IPS DF 6.9 (cell line): ENCODE measurements at regions not wholly inside any gene's neighbourhood (a gene's known extent, or its start where the extent isn't known, plus 50 kb on each side); places are given as distances from the start of the nearest gene placed in this dataset.

ENCODE experiments used
- DNase-seq: peaks from one replicate; pipeline ENCODE4 v3.0.0-alpha.2; 2013; ENCODE audit warnings: low read depth, low spot score
- H3K27ac ChIP-seq: one replicate; pipeline ENCODE4 v1.5.1; 2013; ENCODE audit warnings: low read length, control low read depth
- H3K27me3 ChIP-seq: 2 replicates; pipeline ENCODE4 v1.6.1; 2013; ENCODE audit warnings: mild to moderate bottlenecking, low read length; ENCODE audit not compliant: control insufficient read depth, insufficient read depth
- H3K36me3 ChIP-seq: 2 replicates; pipeline ENCODE4 v1.6.1; 2013; ENCODE audit warnings: low read length; ENCODE audit not compliant: control insufficient read depth, insufficient read depth
- H3K4me1 ChIP-seq: 2 replicates; pipeline ENCODE4 v1.6.1; 2013; ENCODE audit warnings: low read length; ENCODE audit not compliant: control insufficient read depth, insufficient read depth
- H3K4me3 ChIP-seq: 2 replicates; pipeline ENCODE4 v1.5.1; 2013; ENCODE audit warnings: mild to moderate bottlenecking, low read length
- H3K9me3 ChIP-seq: 2 replicates; pipeline ENCODE4 v1.6.1; 2013; ENCODE audit warnings: low read length, inconsistent platforms; ENCODE audit not compliant: control insufficient read depth, insufficient read depth
- WGBS: extraction: QIAGEN DNeasy Blood & Tissue Kit; methylation state at CpG from one replicate; pipeline ENCODE4 v1.1.7; 2013; ENCODE audit warnings: mixed read lengths, missing lambda C conversion rate; ENCODE audit not compliant: insufficient read length, insufficient coverage; 5-methylcytosine and 5-hydroxymethylcytosine counted together

- WGBS, result no CpG with 5 or more reads among the region's 2 CpGs
- Histone ChIP-seq H3K27ac (no peak overlapping the region), H3K9me3 (no peaks in the 10 kb centered on the region), H3K4me1 (no peaks in the 10 kb centered on the region; the same call in 1 of the 2 replicates), H3K4me3 (no peak overlapping the region), H3K36me3 (no peaks in the 10 kb centered on the region), H3K27me3 (no peaks in the 10 kb centered on the region)
- DNase-seq, result no peak
These were observed 187.4 kb downstream of the TENT5A start for GRCh38 chr6:81565071-81565470.

GRCh38 chr6:81564470-81565068 lies 187.9 kb downstream of the TENT5A start:
- Histone ChIP-seq H3K27me3 (no peaks in the 10 kb centered on the region), H3K4me3 (no peak overlapping the region), H3K9me3 (no peaks in the 10 kb centered on the region), H3K36me3 (no peaks in the 10 kb centered on the region), H3K4me1 (no peaks in the 10 kb centered on the region; the same call in 1 of the 2 replicates), H3K27ac (no peak overlapping the region)
- no CpG with 5 or more reads among the region's 2 CpGs for WGBS
- DNase-seq, result no peak

- H3K9me3 ChIP-seq, result no peaks in the 10 kb centered on the region
- H3K27ac ChIP-seq, result no peak overlapping the region
- H3K36me3 ChIP-seq, result no peaks in the 10 kb centered on the region
- DNase-seq, result no peak
- WGBS, result no CpG with 5 or more reads among the region's 2 CpGs
- H3K4me1 ChIP-seq, result no peaks in the 10 kb centered on the region; the same call in 1 of the 2 replicates
- no peaks in the 10 kb centered on the region for H3K27me3 ChIP-seq
- no peak overlapping the region for H3K4me3 ChIP-seq
These were observed 190.3 kb downstream of the TENT5A start for GRCh38 chr6:81562169-81562568.

- H3K36me3 ChIP-seq, result no peaks in the 10 kb centered on the region
- H3K27me3 ChIP-seq, result no peaks in the 10 kb centered on the region
- H3K9me3 ChIP-seq, result no peaks in the 10 kb centered on the region
- no peaks in the 10 kb centered on the region; the same call in 1 of the 2 replicates for H3K4me1 ChIP-seq
- WGBS, result no CpG with 5 or more reads among the region's 2 CpGs
- H3K27ac ChIP-seq, result no peak overlapping the region
- DNase-seq, result no peak
- H3K4me3 ChIP-seq, result no peak overlapping the region
These were observed 190.8 kb downstream of the TENT5A start for GRCh38 chr6:81561731-81562130.

GRCh38 chr6:81561071-81561564 lies 191.4 kb downstream of the TENT5A start:
- no peaks in the 10 kb centered on the region; the same call in 1 of the 2 replicates for H3K4me1 ChIP-seq
- H3K36me3 ChIP-seq, result no peaks in the 10 kb centered on the region
- H3K4me3 ChIP-seq, result no peak overlapping the region
- H3K27me3 ChIP-seq, result no peaks in the 10 kb centered on the region
- no peak overlapping the region for H3K27ac ChIP-seq
- no peaks in the 10 kb centered on the region for H3K9me3 ChIP-seq
- DNase-seq, result no peak
- WGBS, result no CpG with 5 or more reads among the region's 2 CpGs

GRCh38 chr6:81557811-81558210 lies 194.7 kb downstream of the TENT5A start:
- no CpG with 5 or more reads among the region's 1 CpG for WGBS
- no peak overlapping the region for H3K27ac ChIP-seq
- no peak overlapping the region for H3K4me3 ChIP-seq
- no peak for DNase-seq
- H3K27me3 ChIP-seq, result no peaks in the 10 kb centered on the region
- H3K9me3 ChIP-seq, result no peaks in the 10 kb centered on the region
- no peaks in the 10 kb centered on the region for H3K36me3 ChIP-seq
- no peaks in the 10 kb centered on the region for H3K4me1 ChIP-seq

- no CpG with 5 or more reads among the region's 2 CpGs for WGBS
- Histone ChIP-seq H3K27ac (no peak overlapping the region), H3K4me1 (no peaks in the 10 kb centered on the region), H3K36me3 (no peaks in the 10 kb centered on the region), H3K4me3 (no peak overlapping the region), H3K9me3 (no peaks in the 10 kb centered on the region), H3K27me3 (no peaks in the 10 kb centered on the region)
- no peak for DNase-seq
These were observed 195.9 kb downstream of the TENT5A start for GRCh38 chr6:81556551-81556950.

GRCh38 chr6:81553216-81553615 lies 199.3 kb downstream of the TENT5A start:
- Histone ChIP-seq H3K27ac (no peak overlapping the region), H3K9me3 (no peaks in the 10 kb centered on the region), H3K27me3 (no peaks in the 10 kb centered on the region), H3K4me1 (no peaks in the 10 kb centered on the region), H3K4me3 (no peak overlapping the region), H3K36me3 (no peaks in the 10 kb centered on the region)
- WGBS, result no CpG with 5 or more reads among the region's 2 CpGs
- no peak for DNase-seq

- no CpG with 5 or more reads among the region's 3 CpGs for WGBS
- H3K4me1 ChIP-seq, result no peaks in the 10 kb centered on the region
- H3K9me3 ChIP-seq, result no peaks in the 10 kb centered on the region
- H3K4me3 ChIP-seq, result no peak overlapping the region
- H3K27ac ChIP-seq, result no peak overlapping the region
- no peaks in the 10 kb centered on the region for H3K27me3 ChIP-seq
- no peaks in the 10 kb centered on the region for H3K36me3 ChIP-seq
- no peak for DNase-seq
These were observed 199.8 kb downstream of the TENT5A start for GRCh38 chr6:81552644-81553043.

GRCh38 chr6:81547149-81547548 lies 205.3 kb downstream of the TENT5A start:
- no CpG with 5 or more reads among the region's 3 CpGs for WGBS
- H3K27ac ChIP-seq, result no peak overlapping the region

GRCh38 chr6:81534934-81535465 lies 217.5 kb downstream of the TENT5A start:
- Histone ChIP-seq H3K27ac (no peak overlapping the region), H3K9me3 (no peaks in the 10 kb centered on the region), H3K36me3 (no peaks in the 10 kb centered on the region), H3K27me3 (no peaks in the 10 kb centered on the region), H3K4me1 (no peaks in the 10 kb centered on the region), H3K4me3 (no peak overlapping the region)
- DNase-seq, result no peak
- WGBS, result no CpG with 5 or more reads among the region's 2 CpGs

More at GRCh38 chr6:81547149-81547548, 205.3 kb downstream of the TENT5A start:
- Histone ChIP-seq H3K4me3 (no peak overlapping the region), H3K27me3 (no peaks in the 10 kb centered on the region), H3K36me3 (no peaks in the 10 kb centered on the region), H3K9me3 (no peaks in the 10 kb centered on the region), H3K4me1 (no peaks in the 10 kb centered on the region)
- DNase-seq, result no peak
